Middle frontal gyrus (tissue), 1 donor: ENCODE measurements at regions not wholly inside any gene's neighbourhood (a gene's known extent, or its start where the extent isn't known, plus 50 kb on each side); places are given as distances from the start of the nearest gene placed in this dataset.

Experiments
- DNase-seq: peaks from one replicate; pipeline ENCODE4 v3.0.0-alpha.2; 2015; ENCODE audit warnings: low spot score; ENCODE audit errors: extremely low spot score

DNA sequence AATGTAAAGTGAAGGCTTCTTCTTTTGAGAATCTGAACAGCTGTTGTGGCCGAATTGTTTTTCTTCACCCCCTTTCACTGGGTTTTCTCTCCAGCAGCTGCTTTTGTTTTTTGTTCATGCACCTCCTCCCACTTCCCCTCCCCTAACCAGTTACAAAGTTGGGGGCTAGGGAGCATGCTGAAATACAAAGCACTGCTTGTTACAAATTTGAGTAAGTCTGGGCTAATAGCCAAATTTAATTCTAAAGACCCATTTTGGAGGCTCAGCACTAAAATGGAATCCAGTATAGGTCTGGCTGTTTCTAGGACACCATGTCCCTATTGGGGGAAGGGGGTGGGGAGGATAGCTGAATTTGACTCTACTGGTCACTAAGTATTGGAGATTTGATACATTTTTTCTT is 89.2 kb upstream of the GPM6B start:
- DNase-seq = peak; percentile 65

GRCh38 chrX:13903405-13903804 is 86.5 kb upstream of the GPM6B start:
- DNase-seq = no peak

DNA sequence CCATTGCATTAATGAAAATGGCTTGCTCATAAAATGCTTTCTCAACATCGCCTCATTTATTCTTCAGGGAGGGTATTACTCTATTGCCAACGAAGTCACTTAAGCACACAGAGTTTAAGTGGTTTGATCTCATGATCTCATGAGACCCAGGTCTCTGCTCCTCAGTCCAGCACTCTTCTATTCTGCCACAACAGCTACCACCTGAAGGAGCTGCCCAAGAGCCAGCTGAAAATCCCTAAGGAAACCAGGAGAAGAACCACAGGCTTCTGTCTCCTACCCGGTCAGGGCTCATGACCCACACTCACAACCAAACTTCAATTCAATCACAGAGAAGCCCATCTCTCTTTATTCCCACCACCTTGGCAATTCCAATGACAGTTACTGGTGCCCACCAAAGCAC is 85.5 kb upstream of the GPM6B start:
- no peak for DNase-seq

DNA sequence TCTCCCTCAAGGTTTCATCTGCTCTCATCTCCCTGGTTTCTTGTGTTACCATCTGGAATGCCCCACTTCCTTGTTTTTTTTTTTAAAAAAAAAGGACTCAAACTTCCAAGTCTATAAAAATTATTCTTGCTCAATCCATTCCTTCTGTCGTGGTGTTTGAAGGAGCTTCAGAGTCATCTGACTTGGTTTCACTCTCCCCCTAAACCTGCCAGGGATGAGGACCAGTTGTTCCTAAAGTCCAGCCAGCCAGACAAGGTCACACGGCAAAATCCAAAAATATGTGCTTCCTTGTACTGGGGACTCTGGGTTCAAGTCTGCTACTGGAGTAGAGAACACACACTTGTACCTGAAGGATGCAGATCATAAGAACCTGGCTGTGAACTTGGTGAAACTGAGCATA is 84.5 kb upstream of the GPM6B start:
- DNase-seq = no peak

DNA sequence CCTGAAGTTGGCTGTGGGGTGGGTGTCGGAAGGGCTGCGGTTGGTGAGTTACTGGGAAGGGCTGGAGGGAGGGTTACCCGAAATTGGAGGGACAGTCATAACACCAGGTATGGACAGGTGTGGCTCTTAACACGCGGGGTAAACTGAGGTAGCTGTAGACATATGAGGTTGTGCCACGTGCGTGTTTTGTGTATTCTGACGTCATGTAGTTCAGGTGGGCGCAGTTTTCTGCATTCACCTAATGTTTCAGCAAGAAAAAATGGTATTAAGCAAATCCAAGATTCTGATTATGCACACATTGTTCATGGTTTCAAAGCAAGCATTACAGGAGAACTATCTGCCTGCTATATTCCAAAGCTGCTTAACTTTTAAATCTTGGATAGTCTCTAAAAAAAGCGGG is 83.5 kb upstream of the GPM6B start:
- no peak for DNase-seq

- no peak for DNase-seq
Observed at GRCh38 chrX:13899607-13900006, 82.7 kb upstream of the GPM6B start.

DNA sequence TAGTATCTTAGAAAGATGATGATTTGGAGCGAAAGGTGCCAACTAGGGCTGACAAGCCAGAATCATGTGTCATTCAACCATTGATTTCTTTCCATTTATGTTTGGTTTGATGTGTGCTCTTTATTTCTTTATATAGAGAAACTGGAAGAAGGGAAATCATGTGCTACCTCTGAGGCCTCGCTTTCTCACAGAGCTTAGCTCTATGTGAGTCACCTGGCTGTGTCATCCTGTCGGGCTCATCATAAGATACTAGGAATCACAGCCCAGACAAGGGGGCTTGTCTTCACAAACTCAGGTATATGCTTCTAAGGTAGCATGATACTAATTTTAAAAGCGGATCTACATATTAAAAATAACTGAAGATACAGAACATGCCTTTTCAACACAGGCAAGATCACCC is 81.7 kb upstream of the GPM6B start:
- DNase-seq = no peak

GRCh38 chrX:13898083-13898482 is 81.2 kb upstream of the GPM6B start:
- no peak for DNase-seq

DNA sequence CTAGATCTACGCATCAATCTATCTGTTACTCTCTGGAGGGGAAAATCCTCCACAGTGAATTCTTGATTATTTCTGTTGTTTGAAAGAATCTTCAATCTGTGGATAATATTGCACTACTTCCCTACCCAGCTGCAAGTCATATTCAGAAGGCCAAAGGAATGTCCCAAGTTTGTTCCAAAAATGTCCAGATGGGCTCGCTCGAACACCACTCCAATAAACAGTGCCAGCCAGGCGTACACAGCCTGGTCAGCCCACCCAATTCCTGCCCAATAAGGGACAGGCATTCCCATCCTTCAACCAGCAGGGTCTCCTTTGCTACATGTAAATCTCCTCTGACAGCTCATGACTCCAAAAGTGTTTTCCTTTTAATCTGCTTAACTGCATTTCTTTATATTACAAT is 80.7 kb upstream of the GPM6B start:
- no peak for DNase-seq

- DNase-seq = no peak
Observed at GRCh38 chrX:13894888-13895565, 78.1 kb upstream of the GPM6B start.

GRCh38 chrX:13893826-13894225 is 76.9 kb upstream of the GPM6B start:
- no peak for DNase-seq

GRCh38 chrX:13892856-13893255 is 76.0 kb upstream of the GPM6B start:
- DNase-seq = no peak

DNA sequence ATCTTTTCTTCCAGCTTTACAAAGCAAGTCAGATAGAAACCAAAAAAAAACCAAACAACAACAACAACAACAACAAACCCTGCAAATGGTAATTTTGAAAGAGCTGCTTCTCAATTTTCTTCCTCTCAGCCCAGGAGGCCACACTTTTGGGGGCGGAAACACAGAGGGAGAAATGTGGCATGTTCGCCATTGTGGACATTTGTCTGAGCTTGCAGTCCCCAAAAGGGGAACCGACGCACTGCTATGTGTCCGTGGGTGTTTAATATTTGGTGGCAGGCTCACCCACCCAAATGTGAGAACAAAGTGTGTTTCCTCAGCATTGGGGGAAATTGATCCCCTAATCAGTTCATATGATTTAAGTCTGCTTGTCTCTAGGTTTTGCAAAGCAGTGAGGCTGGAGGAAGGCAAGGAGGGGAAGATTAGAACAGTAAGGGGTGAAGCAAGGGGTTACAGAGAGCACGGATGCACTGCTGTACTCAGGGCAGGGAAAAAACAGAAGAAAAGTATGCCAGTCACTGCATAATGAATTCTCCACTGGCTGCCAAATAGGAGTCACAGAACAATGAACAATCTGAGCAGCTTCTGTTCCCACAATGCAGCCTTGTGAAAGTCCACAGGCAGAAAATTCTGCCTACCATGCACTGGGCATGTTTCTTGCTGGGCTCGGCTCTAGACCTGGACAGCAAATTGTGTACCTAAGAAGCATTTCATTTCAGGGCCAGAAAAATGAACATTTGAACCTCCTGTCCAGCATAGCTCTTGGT is 74.7 kb upstream of the GPM6B start:
- peak; percentile 29 for DNase-seq

GRCh38 chrX:13890806-13891205 is 73.9 kb upstream of the GPM6B start:
- no peak for DNase-seq

- peak; percentile 63 for DNase-seq
Observed at GRCh38 chrX:13888284-13888683, 71.4 kb upstream of the GPM6B start.

GRCh38 chrX:13885591-13885990 is 68.7 kb upstream of the GPM6B start:
- DNase-seq = no peak

GRCh38 chrX:13876652-13877051 is 59.8 kb upstream of the GPM6B start:
- no peak for DNase-seq

DNA sequence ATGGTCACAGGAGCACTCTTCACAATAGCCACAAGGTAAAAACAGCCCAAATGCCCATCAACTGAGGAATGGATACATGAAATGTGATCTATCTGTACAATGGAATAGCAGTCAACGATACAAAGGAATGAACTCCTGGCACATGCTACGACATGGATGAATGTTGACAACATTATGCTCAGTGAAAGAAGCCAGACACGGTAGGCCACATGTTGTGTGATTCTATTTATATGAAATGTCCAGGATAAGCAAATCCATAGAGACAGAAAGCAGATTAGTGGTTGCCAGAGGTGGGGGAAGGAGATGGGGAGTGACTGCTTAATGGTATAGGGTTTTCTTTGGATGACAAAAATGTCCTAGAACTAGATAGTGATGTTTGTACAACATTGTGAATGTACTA is 58.7 kb upstream of the GPM6B start:
- no peak for DNase-seq

DNA sequence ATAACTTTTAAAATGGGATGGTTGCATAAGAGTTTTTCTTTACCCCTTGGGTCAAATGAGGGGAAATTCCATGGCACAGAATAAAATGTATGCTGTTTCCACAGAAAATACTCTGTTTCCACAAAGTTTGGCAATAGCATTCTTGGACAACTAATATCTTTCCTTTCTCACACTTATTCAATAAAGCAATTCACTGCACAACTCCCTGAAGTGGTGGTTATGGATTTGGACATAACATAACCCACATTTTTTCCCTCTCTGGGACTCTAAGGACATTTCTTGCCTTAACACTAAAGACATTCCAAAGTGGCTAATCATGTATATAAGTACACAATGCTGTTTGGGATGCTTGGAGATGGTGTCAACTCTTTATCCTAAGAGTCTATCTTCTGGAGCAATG is 51.7 kb upstream of the GPM6B start:
- no peak for DNase-seq
